ENCODE measurements at regions not wholly inside any gene's neighbourhood (a gene's known extent, or its start where the extent isn't known, plus 50 kb on each side); places are given as distances from the start of the nearest gene placed in this dataset.

- TF ChIP-seq CTCF (IDR thresholded peaks at IDR 0.05) (no peak), EP300 (IDR thresholded peaks at IDR 0.05) (no peak), POLR2AphosphoS5 (IDR thresholded peaks at IDR 0.05) (no peak), POLR2A (IDR thresholded peaks at IDR 0.05) (no peak)
These were observed 143.0 kb upstream of the TNFAIP3 start for GRCh38 chr6:137724018-137724403.

Measured in upper lobe of left lung (tissue), 4 donors.